8988T (cell line): ENCODE measurements at regions not wholly inside any gene's neighbourhood (a gene's known extent, or its start where the extent isn't known, plus 50 kb on each side); places are given as distances from the start of the nearest gene placed in this dataset.

Source experiments
- DNase-seq: peaks from one replicate; pipeline ENCODE4 v3.0.0; 2011

DNA sequence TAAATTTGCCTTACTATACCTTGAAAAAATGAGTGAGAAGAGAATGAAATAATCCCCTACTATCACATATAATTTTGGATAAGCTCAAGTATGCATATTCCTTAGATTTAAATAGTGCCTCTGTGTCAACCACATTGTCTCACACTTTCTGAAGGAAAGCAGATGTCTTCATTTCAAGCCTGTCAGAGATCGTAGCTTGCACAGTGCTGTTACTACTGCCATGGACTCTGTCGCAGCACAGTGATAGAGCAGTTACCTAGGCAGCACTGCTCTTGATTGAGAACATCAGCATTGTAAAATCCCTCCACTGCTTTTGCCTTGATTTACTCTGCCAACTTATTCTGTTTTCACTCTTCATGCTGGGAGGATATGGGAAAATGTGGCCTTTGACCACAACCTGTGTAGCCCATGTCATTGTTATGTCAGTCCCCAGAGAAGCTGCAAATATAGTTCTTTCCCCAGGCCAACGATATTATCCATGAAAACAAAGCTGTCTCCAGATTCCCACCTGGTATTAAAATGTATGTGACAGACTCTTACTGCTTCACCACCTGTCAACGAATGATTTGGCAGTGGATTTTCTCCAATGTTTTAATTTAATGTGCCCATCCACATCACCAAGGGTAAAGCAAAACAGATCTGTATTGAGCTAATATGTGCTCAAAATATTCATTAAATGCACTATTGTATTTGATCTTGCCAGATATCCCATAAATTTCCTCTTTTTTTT lies 675.7 kb downstream of the METTL4 start:
- DNase-seq: no peak

DNA sequence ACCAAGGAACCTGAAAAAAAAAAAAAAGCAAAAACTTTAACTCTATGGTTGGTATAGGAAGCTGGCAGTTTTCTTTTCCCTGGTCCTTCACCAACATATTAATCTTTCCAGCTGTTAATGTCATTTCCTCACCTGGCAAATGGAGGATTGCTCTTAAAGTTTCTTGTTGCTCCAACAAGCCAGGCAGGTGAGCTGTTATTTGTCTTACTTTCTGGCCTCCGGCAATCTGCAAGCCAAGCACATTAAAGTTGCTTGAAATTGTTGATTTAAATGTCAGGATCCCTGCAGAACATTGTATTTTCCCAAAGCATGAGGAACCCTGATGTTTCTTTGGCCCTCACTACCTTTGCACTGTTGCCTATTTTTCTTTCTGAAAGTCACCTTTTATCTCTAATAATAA lies 664.9 kb downstream of the METTL4 start:
- DNase-seq: no peak

DNA sequence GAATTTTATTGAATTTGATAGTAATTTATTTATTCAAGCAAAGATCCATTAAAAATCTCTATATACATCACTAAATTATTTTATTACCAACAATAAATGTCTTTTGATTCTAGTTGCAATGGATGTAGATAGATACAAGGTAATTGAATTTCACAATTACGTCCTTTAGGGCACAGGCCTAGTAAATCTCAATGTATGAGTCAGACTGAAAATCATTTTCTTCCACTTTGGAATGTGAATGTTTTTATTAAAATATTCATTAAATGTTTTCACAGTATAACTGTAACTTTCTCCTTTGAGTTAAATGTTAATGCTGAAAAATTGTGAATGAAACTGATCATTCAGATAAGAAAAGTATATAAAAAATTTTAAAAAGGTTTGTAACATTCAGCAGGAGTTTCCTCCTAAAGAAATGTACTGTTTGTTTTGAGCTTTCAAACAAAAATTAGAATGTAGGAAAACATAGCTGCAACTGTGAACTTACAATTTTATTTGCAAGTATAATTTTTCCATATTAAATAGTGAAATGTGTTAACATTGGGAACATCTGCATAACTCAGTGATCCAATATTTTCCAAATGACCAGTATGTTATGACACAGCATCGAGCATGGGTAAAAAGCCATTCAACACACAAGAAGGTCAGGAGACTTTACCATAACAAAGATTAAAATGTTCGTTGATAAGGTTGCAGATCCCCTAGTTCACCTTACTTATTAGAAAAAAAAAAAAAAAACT lies 663.7 kb downstream of the METTL4 start:
- no peak for DNase-seq

DNA sequence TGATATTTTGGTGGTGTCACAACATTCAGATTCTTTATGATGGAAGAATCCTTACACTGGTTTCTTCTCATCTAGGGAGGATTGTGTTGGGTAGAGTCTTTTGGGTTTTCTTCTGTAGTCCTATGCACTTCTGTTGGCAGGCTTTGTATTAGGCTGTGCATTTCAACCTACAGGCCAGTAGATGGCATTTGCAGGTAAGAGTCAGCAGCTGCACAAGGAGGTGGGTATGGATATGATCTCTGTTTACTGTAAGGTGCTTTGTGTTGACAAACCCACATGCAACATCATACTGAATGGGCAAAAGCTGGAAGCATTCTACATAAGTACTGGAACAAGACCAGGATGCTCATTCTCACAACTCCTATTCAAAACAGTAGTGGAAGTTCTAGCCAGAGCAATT lies 656.8 kb downstream of the METTL4 start:
- DNase-seq: no peak

DNA sequence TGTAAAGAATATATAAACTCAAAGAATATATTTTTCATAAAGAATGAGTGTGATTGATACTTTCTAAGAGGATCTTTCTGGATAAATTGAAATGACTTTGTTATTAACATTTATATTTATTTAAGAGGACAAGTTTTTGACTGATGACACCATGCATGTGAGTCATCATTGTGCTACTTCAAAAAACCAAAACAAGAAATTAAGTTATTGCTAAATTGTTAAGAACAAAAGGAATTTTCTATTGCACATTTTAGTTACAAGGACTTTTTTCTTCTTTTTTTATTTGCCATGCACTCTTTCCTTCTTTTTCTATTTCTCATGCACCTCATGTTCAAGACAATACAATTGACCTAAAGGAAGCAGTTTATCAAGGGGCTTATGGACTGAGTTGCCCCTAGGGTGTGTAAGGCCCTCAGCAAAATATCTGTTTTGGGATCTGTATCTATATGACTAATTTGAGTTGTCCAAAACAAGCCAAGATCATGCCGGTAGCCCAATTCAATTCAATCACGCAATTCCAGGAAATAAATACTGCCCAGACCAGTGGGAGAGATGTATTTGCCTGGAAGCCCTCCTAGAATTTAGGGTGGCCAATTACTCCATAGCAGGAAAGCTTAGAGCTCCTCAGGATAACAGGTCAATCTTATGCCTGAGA lies 654.3 kb downstream of the METTL4 start:
- no peak for DNase-seq

DNA sequence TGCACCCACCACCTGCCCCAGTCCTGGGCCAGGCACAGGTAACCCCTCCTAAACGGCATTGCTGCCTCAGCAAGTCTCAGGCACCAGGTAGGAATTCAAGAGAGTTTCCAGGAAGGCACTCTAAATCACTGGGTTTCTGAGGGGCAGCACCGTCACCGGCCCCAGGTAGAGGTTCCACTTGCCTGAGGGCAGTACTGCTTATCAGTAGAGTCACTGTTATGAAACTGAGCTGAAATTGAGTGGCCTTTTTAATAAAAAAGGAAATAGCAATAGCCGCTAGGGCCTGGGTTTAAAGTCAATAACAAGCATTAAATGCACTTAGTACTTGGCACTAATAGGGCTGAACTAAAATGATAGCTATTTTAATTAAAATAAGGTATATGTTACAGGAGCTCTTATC lies 653.7 kb downstream of the METTL4 start:
- no peak for DNase-seq

DNA sequence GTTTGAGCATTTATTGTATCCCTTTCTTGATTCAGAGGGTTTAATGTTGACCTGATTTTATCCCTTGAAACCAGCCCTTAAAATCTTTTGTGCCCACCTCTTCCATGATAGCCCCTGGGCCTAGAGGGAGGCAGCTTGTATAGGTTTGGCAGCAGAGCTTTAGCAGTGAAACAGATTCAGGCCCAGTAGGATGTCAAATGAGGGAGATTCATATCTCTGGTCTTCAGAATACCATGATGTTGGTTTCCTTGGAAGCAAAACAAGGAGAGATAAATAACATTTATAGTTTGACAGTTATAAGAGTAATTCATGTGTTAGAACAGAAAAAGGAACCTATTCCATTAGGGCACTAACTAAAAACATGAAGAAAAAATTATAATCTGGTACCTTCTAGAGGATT lies 649.2 kb downstream of the METTL4 start:
- no peak for DNase-seq

DNA sequence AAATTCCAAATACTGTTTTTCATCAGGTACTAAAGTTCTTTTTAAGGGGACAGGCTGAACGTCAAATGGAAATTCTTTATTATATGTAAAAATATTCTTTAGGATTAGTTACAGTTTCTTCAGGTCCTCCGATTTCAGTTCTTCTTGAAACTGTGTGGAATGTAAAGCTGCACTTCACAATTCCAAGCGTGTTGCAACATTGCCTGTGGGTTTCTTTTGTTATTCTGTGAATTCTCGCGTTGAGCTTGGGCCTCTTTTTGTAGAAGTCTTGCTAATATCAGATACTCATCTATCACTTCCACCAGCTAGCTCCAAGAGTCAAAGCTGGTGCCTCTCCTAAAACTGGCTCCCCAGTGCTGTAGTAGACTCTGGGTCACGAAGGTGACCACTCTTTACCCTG lies 642.6 kb downstream of the METTL4 start:
- DNase-seq: no peak

DNA sequence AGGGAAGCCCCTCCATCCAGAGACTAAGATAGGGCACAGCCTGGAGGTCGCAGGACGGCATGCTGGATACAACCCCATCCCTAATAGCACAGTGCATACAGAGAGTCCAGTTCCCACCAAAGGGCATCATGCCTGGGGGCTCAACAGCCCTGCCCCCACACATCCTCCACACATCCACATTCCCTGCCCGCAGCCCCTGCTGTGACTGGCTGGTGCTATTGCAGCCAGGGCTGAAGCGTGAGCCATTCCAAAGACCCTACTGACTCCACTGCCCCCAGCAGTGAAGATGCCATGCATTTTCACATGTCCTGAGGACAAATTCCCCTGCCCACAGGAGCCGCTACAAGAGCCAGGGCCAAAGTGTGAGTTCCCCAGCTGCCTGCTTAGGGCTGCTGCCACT lies 641.6 kb downstream of the METTL4 start:
- DNase-seq: no peak

DNA sequence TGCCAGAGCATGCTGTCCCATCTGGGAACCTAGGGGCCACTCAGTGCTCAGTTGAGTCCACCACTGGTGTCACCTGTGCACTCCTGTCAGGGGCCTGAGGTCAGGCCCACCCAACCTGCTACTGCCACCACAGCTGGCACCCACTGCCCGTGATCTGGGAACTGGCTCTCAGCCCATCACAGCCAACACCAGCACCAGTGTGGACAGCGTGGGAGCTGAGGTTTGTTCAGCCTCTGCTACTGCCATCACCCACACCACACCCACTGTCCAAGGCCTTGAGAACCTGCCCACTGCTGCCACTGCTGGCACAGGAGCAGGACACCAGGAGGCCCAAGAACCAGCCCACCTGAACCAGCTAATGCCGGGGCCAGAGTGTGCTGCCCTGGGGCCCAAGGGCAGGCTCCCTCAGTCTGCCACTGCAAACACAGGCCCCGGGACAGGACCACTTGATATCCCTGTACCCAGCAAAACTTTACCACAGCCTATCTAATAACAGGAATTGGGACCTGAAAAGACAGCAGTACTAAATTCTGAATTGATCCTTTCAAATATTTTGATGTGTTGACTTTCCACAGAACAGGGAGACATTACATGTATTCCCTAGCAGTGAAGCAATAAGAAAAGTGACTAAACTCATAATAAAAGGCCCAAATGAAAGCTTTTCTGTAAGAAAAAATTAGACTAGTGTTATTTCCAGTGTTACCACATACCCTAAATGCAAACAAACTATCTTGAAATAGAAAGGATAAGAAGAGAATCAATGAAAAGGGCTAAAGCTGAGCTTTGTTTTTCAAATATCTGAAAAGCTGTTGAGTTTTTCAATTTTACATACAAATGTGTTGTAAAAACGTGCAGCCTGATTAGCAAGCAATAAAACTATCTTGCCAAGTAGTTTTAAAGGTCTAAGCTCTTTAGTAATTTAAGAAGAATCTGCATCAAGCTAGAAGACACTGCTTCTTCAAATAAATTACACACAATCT lies 640.7 kb downstream of the METTL4 start:
- no peak for DNase-seq

DNA sequence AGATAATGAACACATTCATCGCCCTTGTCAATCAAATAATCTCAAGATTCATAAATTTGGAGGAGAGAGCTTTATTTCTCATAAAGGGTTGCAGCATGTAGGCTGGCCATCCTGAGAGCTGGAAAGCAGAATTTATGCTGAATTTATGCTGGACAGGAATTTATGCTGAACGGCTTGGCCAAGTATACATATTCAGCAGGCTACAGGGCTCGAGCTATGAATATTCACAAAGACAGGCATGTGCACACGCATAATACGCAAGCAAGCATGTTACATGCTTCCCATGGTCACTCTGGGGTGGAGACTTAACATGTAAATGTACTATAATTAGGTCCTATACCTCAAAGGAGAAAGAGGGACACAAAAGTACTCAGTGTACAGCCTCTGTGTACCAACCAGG lies 618.8 kb downstream of the METTL4 start:
- no peak for DNase-seq

DNA sequence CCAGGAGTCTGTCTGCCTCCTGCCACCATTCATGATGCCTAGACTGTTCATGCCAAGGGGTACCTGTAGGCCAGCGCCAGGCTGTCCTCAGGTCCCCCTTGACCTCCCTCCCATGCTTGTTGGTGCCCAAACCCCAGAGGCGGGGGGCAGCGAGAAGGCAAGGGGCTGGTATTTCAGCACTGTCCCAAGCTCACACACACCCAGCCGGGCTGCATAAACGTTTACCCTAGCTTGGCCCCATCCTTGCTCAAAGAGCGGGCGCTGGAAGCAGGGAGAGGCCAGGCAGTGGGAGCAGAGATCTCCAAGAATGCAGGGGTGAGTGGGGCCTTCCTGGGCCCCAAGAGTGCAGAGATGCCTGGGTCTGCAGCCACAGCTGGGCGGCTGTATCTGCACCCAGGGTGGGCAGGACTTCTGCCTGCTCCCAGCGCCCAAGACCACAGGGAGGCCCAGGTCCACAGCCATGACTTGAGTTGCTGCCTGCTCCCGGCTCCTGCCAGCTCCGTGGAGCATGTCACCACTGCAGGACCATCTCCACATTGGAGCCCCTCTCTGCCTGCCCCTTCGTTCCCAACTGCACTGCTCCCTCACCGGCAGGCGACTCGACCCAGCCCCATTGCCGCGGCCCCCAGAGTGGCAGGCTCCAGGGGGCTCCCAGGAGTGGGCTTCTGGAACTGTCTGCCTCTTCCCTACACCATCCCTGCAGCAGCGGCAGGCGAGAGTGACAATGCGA lies 616.6 kb downstream of the METTL4 start:
- no peak for DNase-seq

DNA sequence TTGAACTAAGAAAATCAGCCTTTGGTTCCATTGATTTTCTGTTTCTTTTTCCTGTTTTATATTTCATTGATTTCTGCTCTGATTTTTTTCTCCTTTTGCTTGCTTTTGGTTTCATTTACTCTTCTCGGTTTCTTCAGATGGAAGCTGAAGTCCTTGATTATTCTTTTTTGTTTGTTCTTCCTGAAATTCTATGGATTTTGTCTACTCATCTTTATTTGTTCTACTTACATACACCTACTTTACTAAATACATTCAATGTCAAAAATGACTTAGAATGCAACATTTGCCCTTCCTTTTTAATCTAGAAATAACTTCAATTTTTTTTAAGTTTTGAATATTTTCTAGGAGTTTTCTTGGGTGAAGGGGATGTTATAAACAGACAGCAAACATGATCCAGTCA lies 612.5 kb downstream of the METTL4 start:
- DNase-seq: no peak

DNA sequence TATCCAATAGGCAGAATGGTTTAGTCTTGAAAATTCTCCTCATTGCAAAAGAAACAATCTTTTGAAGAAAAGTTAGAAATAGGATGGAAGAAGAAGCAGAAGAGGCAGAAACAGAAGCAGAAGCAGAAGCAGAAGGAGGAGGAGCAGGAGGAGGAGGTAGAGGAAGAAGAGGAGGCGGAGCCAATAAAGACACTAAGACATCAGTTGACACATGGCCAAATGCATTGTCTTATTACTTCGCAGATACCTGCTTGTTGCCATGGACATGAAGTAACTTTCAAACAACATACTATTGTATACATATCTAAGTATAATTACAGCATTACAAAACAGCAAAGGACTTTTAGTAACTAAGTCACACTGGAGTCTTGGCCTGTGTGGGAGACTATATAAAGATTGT lies 606.3 kb downstream of the METTL4 start:
- no peak for DNase-seq

DNA sequence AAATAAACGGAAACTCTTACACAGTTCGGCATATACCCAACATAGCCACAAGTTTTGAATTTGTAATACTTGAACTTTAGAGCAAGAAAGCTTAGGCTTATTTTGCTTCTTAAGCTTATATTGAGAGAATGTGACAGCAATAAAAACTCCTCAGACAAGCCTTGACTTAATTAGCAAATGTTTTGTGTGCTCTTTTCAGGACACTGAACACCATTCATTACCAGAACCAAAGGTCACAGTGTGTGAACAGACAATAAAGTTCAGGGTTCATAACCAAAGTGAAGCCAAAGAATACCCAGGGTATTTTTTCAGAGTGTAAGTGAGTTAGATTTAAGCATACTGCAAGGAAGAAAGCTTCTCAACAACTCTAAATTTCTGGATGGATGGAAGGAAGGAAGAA lies 605.8 kb downstream of the METTL4 start:
- no peak for DNase-seq

DNA sequence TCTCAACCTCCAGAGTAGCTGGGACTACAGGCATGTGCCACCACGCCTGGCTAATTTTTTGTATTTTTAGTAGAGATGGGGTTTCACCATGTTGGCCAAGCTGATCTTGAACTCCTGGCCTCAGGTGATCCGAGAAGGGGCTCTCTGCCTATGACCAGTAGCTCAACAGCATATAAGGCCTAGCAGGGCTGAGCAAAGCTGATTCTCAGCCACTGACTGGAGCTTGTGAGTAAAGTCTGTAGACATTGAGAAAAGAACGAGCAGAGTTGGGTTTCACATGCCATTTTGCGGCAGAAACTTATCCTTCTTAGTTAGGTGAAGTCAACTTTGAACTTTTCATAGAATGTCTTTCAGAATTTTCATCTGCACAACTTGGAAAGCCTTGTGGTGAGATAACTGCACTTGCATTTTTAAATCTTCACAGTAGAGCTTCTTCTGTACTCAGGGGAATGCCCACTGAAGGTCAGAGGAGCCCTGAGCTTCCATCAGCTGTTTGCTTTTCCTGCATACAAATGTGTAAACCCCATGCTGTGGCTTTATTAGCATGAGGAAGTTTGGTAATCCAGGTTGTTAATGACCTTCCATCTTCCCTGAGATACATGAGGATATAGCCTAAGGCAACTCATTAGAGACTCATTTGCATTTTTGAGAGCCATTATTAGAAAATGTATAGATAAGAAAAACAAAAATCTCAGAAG lies 602.4 kb downstream of the METTL4 start:
- no peak for DNase-seq

DNA sequence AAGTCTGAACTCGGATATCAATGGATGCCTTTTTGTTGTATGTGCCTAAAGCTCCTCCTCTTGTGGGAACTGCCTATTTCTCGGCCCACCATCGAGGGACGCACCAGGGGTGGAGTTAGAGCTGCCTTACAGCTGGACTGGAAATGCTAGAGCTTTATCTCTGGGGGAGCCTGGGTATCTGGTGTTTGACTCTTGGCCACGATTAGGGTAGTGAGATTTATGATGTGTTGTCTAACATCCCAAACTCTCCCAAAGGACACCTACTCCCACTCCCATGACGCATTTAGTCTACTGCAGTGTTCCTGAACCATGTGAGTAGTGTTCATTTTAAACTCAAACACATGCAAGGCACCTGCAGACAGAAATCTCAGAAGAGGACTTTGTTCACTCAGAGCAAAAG lies 594.8 kb downstream of the METTL4 start:
- no peak for DNase-seq

DNA sequence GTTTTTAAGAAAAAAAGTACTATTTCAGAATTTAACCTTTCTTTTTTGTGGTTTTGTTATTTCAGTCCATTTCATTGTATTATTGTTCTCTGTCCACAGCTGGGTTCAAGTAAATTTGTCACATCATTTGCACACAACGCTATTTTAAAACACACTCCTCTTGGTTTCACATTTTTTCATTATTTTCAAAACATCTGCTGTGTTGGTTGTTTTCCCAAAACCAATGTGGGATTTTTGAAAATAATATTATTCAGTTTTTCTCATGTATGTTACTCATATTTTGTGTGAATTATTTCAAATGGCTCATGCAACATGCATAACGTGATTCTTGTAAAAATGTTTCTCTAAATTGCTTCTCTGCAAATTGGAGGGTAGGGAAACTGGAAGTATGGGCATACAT lies 589.2 kb downstream of the METTL4 start:
- DNase-seq: no peak

DNA sequence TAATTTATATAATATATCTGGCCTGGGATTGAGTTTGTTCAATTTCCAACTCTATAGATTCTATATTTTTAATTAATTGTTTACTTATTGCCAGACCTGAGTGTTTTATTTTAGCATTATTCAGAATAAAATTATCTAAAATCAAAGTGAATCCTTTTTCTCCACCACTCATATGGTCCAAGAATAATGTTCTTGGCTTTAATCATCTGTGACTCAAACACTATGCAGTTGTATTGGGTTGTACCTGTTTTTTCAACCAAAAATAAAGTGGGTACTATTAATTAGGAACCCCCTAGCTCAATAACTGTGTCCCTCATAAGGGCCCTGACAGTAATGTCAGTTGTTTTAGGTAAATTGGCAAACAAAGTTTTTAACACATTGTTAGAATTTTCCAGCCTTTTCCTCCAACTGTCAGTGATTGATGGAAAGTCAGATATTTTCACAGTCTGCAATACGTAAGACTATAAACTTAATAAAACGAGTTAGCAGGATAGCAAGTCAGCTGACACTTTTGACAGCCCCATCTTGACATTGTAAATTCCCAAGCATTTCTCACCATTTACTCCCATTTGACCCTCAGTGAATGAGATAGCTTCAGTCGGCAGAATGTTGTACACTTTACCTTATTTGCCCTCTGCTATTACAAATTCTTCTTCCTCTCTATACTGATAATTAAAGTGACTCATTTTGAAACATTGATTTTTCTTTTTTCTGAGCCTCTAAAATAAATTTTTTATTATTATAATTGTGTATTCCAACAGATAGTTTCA lies 587.4 kb downstream of the METTL4 start:
- no peak for DNase-seq

DNA sequence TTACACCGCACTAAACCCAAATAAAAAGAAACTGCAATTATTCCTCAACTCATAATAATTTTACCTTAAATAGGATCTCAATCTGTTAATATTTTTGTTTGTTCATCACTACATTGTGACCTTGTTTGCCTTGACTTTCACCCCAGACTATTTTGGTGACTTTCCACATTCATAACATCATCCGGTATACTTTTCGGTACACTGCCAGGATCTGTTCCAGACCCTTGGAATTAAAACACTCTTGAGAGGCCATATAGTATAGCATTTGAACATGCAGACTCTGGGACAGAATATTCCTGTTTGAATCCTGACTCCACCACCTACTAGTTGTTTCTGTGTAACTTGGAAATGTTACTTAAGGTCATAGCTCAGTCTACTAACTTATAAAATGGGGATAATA lies 577.4 kb downstream of the METTL4 start:
- DNase-seq: no peak

DNA sequence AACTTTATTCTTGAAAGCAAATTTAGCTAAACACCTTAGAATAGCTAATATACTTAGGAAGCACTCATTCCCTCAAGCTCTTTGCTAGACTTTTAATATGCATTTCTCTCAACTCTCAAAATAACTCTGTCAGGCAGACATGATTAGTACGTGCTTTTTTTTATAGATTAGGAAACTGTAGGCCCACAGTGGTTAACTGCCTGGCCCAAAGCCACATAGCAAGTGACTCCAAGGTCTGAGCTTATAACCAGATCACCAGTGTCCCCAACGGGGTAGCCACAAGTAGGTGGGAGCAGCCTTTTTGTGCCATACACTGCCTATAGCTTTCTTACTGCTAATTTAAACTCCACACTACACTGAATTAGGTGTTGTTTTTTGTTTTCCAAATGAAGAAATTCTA lies 576.8 kb downstream of the METTL4 start:
- no peak for DNase-seq
